HG03565 (cell line): ENCODE measurements at regions not wholly inside any gene's neighbourhood (a gene's known extent, or its start where the extent isn't known, plus 50 kb on each side); places are given as distances from the start of the nearest gene placed in this dataset.
"Not testable (repeated sequence)": the region's sequence is repeated elsewhere in the genome, so short reads cannot be mapped to it uniquely, and the experiment has no call there.

Source experiments
- ATAC-seq: cut with Tn5 transposase; IDR thresholded peaks from one replicate; pipeline ENCODE4 v1.9.1; 2021; ENCODE audit warnings: mild to moderate bottlenecking, moderate library complexity; ENCODE audit not compliant: unreplicated experiment

DNA sequence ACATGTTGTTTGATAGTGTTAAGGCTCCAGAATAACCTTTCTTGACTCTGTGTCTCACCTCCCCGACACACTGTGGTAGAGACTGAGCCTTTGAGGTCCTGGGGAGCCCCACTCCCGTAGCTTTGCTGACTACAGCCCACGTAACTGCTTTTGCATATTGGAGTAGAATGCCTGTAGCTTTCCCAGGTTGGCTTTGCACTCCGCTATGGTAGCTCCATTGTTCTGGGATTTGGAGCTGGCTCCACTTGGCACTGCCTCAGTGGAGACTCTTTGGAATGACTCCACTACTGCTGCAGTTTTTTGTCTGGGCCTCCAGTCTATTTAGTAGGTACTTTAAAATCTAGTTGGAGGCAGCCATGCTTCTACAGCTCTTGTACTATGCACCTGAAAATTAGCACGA, 56.2 kb upstream of the ANXA1 start:
- no peak for ATAC-seq

DNA sequence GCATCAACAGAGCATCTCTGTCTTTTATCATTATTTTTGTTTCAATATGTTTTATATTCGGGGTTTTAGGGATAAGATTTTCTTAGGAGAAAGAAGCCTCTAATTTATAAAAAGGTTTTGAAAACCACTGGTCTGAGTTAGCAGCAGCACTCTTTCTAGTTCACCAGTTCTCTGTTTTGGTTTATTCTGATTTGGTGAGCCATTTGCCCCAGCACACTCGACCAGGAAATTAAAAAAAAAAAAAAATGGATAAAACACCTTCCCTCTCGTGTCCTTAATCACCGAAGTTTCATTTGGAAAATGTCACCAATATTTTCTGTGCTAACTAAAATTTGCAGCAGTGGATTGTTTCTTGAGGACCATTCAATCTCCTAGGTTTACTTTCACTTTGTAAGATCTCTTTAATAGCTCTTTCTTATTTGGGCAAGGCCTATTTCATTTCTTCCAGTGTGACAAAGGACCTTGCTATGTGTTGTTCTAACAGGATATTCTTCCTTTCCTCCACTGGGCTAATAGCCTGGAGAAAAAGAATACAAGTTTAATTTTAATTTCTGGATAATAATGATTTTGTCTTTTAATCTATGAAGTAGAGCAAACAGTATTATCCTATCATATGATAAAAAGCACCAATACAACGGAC, 57.8 kb upstream of the ANXA1 start:
- ATAC-seq: no peak

DNA sequence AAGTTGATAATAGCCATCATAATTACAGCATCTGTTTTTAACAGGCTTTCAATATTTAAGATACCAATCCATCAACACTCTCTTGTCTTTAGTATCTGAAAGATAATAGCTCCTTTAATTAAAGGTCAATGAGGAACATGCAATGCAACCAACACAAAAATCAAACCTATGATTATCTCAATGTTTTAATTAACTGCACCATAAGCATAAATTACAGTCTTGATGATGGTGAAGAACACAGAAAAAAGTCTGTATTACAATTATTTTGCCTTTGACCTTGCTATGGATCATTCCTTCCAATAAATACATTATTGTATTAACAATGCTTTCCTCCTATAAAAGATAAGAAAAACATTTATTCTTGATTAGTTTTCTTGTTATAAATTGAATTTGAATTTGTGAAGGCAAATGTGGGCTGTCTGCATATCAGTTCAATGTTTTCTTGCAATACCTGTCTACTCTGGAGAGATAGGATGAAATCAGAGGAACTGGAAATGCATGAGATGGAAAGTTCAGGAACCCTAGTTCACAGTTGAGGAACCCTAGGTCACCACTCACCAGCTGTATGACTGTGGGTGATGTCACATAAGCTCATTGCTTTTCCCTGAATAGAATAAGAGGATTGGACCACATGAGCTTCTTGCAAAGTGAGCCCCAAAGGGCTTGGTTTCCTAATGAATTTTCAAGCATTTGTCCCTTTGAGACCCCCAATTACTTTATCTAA, 58.5 kb upstream of the ANXA1 start:
- ATAC-seq: no peak

DNA sequence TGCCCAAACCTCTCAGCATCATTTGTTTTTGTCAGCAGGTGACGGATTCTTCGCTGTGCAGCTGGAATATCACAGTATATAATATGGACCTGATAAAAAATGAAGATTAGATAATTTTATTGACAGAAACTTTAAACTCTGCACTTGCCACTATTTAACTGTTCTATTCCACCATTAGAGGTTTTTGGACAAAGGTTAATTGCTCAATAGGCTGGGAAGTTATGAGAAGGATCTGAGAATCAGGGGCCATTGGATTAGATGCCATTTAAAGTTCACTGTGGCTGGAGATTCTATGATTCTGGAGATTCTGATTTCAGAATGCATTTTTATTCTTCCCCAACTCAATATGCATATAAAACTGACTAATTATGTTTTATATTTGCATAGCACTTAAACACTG, 59.8 kb upstream of the ANXA1 start:
- ATAC-seq: no peak

DNA sequence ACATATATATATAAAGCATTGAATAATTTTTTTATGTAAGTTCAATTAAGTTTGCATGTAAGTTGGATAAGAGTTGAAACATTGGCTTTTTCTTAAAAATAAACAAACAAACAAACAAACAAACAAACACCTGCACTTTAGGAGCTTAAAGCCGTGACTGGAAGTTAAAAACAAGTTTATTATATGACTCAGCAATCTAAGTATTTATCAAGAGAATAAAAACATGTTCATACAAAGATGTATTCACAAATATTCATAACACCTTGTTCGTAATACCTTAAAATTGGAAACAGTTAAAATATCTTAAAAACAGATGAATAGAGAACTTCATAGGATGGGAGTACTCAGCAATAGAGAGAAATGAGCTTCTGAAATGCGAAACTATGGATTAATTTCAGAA, 61.5 kb upstream of the ANXA1 start:
- ATAC-seq: no peak

DNA sequence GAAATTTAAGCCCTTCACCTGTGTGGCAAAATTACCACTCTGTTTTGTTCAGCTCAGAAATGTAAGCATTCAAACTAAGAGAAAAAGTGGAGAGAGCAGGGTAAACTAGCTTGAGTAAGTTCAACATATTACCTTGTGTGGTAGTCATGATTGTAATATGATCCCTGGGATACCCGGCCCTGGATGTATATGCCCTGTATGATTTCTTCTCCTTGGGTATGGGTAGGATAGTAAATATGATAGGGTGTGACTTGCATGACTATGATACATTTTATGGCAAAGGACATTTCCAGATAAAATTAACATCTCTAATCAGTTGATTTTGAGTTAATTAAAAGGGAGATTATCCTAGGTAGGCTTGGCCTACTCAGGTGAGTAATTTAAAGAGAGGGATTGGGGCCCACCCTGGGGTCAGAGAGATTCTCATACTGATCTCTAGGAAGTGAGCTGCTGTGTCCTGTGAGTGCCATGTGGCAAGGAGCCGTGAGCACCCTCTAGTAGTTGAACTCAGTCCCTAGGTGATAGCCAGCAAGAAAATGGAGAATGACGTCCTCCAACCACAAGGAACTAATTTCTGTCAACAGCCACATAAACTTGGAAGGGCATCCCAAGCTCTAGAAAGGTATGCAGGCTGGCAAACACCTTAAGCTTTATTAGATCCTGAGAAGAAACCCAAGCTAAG, 62.2 kb upstream of the ANXA1 start:
- no peak for ATAC-seq

DNA sequence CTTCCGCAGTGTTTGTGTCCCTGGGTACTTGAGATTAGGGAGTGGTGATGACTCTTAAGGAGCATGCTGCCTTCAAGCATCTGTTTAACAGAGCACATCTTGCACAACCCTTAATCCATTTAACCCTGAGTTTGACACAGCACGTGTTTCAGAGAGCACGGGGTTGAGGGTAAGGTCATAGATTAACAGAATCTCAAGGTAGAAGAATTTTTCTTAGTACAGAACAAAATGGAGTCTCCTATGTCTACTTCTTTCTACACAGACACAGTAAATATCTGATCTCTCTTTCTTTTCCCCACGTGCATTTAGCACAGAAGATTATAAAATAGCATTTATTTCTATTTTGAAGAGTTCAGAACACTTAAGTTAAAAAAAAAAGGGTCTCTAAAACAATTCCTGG, 63.8 kb upstream of the ANXA1 start:
- not testable (repeated sequence) for ATAC-seq

DNA sequence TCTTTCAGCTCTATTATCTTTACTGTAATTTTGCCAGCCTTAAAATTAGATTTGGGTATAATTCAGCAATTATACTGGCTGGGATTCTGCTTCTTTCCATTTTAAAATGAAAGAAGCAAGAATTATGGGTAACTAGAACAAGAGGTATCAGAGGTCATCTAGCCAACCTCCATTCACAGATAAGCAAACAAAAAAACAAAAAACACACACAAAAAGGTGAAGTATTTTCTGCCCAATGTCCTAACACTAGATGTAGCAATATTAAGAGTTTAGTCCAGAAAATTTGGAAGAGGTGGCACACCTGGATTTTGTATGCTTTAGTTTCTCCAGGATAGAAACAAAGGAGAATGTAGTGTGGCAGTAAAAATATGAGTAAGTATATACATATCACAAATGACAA, 68.1 kb upstream of the ANXA1 start:
- ATAC-seq: no peak

DNA sequence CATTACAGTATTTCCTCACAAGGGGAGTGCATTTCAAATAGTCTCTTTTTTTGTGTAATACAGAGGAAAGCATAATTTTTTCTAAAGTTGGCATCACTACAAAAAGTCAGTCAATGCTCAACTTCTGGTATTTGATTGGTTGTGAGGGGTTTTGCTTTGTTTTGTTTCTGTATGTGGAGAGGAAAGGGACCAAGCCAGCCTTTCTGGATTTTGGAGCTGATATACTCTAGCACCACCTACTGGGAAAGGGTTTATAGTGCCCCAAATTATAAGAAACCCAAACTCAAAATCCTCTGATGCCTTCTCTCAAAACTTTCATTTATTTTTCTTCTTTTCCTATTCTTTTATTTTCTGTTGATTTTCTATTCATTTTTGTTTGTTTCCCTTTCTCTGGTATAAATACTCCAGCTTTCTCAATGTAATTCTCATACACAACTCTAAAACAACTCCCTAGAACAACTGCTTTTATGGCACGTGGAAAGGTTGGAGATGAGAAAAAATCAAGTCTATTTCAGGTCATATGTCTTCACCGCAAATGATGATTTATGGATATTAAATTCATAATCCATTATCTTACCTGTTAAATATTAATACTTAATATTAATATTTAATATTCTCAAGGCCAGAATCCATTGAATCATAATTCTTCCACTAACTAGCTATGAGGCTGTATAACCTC, 69.5 kb upstream of the ANXA1 start:
- ATAC-seq: no peak

DNA sequence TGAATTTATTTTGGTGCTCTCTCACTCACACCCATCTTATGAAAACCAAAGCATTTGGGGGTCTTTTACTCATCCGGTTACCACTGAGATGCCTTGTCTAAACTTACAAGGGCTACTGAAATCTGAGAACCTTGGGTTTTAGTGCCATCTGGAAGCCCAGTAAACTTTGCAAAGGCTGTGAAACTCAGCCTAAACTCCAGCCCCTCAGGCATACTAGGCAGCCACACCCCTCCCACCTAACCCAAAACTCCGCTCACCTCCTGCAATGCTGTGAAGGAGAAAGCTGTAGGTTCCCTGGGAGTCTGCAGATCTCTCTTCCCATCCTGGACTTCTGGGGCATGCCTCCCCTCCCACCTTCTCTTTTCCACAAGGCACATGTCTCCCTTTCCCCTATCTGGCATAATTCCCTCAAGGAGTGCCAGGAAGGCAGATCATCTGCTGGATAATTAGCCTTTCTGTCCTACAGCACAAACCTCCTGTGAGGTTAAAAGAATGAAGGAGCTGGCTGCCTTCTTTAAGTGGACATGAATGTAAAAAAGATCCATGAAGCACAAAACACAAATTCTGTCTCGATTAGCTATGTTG, 71.5 kb upstream of the ANXA1 start:
- ATAC-seq: no peak

DNA sequence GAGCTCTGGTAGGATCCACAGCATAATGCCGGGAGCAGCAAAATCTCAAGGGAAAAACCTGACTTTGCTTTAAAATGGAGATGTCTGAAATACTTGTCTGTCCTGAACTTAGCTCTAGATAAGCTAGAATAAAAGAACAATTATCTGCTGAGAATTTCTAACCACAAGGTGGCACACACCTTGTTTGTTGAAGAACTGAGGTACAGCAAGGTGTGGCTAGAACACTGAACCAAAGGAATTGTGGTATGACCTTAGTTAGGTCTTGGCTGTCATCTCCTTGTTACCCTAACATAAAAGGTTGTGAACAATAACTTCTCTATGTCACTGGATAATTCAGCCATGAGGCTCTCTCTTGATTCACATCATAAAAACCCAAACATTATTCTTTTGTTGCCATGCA, 72.3 kb upstream of the ANXA1 start:
- no peak for ATAC-seq

DNA sequence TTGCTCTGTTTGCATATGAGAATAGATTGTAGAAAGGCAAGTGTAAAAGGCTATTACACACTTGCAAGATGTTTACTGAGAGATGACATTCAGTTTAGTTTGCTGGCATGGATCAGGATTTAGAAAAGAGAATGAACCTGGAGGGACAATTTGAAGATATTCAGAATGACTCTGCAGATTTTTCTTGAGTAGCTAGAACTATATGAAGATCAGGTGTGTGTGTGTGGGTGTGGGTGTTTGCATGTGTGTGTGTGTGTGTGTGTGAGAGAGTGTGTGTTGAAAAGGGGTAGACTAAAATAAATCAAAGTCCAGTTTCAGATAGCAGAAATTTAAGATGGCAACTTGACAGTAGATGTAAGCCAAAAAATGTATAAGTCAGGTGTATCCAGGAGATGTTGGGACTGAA, 74.0 kb upstream of the ANXA1 start:
- no peak for ATAC-seq

DNA sequence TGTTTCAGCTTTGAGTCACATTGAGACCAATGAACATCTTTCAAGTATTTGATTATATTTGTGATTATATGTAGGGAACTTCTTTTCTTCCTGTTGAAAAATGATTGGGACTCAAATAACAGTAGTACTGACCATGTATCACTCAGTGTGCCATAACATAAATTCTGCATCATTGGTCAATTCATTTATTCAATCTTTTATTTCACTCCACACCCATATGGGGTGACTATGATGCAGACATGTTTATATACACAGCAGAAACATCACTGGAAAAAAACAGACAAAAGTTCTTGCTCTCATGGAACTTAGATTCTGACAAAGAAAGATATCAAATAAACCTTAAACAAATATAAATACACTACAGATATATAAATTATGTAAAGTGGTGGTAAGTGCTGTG, 74.7 kb upstream of the ANXA1 start:
- no peak for ATAC-seq

DNA sequence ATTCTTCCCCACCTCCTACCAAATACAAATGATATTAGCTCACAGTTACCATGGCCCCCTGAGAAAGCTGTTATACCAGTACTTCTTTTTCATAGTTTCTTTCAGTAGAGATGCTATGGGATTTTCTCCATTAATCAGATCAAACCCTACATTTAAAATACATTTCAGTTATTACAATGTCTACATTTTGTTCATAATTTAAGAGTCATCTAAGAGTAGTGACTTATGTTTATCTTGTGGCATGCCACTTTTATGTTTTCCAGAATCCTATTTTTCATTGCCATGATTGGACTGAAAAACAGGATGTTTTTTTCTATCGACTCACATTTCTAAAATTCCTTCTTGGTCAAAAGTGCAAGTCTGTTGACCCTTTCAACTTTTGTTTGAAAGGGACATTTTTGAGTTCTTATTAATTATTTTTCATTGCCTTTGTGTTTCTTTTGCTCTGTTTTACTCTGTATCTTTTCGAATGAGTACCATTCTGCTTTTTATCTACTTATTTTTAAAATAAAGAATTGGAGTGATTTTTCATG, 77.4 kb upstream of the ANXA1 start:
- no peak for ATAC-seq

DNA sequence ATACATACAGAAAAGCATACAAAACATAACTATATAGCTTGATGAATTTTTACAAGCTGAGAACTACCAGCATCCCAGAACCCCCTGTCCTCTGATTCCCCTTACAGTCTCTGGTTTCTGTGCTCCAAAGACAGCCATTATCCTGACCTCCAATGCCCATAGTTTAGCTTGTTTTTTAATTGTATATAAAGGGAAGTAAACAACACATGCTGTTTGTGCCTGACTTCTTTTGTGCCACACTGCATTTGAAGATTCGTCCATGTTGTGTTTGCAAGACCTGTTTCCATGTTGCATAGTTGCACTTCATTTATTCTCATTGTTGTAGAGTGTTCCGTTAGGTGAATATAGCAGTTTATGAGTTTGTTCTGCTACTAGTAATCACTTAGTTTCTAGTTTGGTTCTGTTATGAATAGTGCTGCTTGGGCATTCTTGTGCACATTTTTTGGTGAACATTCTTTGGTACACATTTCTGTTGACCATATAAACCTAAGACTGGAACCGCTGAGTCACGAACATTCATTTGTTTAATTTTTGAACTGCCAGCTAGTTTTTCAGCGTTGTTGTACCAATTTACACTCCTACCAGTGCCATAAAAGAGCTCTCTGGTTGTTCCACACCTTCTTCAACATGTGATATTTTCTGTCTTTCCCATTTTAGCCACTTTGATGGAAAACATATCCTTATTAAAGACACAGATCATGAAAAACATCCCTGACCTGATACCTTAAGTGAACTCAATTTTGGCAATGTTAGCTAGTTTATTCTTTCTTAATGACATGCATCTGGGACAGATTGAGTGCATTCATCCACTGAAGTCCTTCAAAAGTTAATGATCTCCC, 78.1 kb upstream of the ANXA1 start:
- ATAC-seq: no peak

DNA sequence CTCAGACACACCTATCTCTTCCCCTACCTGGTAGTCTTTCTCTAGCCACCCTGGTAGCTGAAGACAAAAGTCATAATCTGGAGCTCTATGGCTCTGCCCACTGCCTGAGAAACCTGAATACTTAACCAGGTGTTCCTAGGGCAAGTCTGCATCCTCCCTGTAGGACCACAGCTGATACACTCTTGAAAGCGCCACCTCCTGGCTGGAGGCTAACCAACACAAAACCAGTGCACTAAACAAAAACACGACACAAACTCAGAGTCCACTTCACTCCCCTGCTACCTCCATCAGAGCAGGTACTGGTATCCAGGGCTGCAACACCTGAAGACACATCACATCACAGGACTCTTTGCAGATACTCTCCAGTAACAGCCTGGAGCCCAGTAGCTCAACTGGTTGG, 84.6 kb upstream of the ANXA1 start:
- no peak for ATAC-seq

DNA sequence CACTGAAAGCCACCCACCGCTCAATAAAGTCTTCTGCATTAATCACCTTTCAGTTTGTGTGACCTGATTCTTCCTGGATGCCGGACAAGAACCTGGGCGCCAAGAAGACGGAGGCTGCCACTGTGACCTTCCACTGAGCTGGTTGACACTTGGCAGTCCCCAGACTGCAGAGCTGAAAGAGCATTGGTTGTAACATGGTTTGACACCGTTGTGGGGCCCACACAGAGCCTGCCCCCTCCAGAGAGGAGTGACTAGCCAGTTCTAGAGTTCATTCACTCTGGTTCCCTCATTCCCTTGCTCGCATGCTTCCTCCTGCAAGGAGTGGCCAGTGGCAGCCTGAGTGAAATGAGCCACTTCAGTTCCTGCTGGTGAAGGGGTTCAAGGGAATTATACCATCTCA, 86.2 kb upstream of the ANXA1 start:
- ATAC-seq: no peak

DNA sequence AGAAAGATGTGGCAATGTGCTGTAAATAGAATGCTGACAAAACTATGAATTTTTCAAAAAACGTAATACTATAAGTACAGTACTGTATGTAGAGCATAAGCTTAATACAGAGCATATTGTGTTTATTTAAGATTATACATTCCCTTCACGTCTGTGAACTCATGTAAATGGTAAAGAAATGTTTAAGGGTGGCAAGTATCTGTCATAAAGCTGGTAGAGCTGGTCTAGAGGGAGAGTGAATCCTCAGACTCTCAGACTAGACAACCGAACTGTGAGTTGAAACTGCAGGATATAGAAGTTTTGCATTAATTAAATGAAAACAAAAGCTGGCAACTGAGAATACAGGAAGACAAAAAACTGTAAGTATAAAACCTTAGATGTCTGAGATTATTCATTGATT, 87.3 kb upstream of the ANXA1 start:
- no peak for ATAC-seq

DNA sequence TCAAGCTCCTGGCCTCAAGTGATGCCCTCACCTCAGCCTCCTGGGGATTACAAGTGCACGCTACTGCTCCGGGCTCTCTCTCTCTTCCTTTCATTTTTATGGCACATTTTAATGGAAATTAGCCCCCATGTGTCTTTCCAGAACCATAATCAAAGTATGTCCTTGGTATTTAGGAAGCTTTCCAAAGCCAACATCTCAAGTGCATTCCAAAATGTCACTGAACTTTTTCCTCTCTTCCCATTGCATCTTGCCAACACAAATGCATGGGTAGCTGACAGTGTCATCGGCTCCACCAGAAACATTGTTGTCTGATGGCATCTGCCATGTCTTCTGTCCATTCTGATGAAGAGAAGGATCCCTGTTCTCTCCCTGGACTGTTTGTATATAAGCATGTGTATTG, 90.5 kb upstream of the ANXA1 start:
- no peak for ATAC-seq

DNA sequence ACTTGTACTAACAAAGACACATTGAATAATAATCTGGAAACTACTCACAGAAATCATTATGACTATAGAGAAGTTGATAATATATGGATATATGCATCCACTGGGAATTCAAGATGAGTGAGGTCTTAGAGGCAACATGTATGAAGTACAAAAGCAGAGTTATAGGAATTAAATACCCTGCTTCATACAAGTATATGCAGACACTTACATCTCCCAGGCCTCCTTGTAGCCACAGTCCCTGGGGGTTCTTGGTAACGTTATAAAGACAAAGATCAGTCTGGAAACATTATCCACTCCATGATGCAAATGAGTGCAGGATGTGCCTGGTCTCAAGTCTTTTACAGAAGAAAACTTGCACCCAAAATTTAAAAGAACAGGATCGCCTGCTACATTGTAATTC, 92.4 kb upstream of the ANXA1 start:
- no peak for ATAC-seq
